ENCODE measurements at regions not wholly inside any gene's neighbourhood (a gene's known extent, or its start where the extent isn't known, plus 50 kb on each side); places are given as distances from the start of the nearest gene placed in this dataset.

DNA sequence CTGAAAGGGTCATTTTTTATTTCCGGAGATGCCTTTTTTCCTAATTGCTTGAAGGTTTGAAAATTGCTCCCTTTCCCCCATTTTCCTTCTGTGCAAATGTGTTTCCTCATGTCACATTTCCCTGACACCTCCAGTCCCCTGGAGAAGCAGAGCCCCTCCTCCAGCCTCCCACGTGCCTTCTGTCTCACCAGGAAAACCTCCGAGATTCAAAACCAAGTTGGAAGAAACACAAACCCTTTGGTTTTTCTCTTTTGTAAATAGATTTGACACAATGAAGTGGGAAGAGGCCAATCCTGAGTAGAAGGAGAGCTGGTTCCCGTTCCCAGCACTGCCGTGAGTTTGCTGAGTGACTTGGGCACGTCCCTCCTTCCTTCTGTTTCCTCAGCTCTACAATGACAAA is 125.4 kb upstream of the MYCN start:
- no peak for TF ChIP-seq ATF6 (CRISPR knock-in tag; IDR thresholded peaks at IDR 0.05)
- TF ChIP-seq, protein P1, sequence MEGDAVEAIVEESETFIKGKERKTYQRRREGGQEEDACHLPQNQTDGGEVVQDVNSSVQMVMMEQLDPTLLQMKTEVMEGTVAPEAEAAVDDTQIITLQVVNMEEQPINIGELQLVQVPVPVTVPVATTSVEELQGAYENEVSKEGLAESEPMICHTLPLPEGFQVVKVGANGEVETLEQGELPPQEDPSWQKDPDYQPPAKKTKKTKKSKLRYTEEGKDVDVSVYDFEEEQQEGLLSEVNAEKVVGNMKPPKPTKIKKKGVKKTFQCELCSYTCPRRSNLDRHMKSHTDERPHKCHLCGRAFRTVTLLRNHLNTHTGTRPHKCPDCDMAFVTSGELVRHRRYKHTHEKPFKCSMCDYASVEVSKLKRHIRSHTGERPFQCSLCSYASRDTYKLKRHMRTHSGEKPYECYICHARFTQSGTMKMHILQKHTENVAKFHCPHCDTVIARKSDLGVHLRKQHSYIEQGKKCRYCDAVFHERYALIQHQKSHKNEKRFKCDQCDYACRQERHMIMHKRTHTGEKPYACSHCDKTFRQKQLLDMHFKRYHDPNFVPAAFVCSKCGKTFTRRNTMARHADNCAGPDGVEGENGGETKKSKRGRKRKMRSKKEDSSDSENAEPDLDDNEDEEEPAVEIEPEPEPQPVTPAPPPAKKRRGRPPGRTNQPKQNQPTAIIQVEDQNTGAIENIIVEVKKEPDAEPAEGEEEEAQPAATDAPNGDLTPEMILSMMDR (IDR thresholded peaks at IDR 0.05): no peak
- no peak for TF ChIP-seq JUN (CRISPR knock-in tag; IDR thresholded peaks at IDR 0.05)
